GM23338 (cell line): ENCODE measurements at regions not wholly inside any gene's neighbourhood (a gene's known extent, or its start where the extent isn't known, plus 50 kb on each side); places are given as distances from the start of the nearest gene placed in this dataset.

ENCODE experiments used
- EZH2 ChIP-seq: fragments of 200-600 bp; sonication (generic); IDR thresholded peaks from one replicate; pipeline ENCODE4 v1.8.0; 2017; ENCODE audit warnings: antibody characterized with exemption, mild to moderate bottlenecking, low read depth; ENCODE audit not compliant: unreplicated experiment
- EZH2phosphoT487 ChIP-seq: fragments of 200-600 bp; sonication (generic); IDR thresholded peaks from one replicate; pipeline ENCODE4 v1.8.1; 2018; ENCODE audit warnings: antibody characterized with exemption; ENCODE audit not compliant: unreplicated experiment
- JUNB ChIP-seq: IDR thresholded peaks from one replicate; pipeline ENCODE4 v1.6.1; 2016; ENCODE audit warnings: antibody characterized with exemption; ENCODE audit not compliant: unreplicated experiment
- POLR2AphosphoS5 ChIP-seq: IDR thresholded peaks from 2 replicates; pipeline ENCODE4 v1.6.1; 2016; ENCODE audit warnings: antibody characterized with exemption, low read depth
- STAT1 ChIP-seq: IDR thresholded peaks from one replicate; pipeline ENCODE4 v1.6.1; 2016; ENCODE audit warnings: antibody characterized with exemption; ENCODE audit not compliant: unreplicated experiment
- TF ChIP-seq, protein P1 (sequence below), 2 experiments: fragments of 200-600 bp in 1 of 2; sonication (generic) in 1 of 2; conservative IDR thresholded peaks; 2 replicates each; pipeline versions ENCODE4 v1.5.1 to v1.6.1; 2016 to 2017; ENCODE audit warnings: antibody characterized with exemption in 2 of 2, low read depth in 2 of 2, mild to moderate bottlenecking in 2 of 2, moderate library complexity in 1 of 2

DNA sequence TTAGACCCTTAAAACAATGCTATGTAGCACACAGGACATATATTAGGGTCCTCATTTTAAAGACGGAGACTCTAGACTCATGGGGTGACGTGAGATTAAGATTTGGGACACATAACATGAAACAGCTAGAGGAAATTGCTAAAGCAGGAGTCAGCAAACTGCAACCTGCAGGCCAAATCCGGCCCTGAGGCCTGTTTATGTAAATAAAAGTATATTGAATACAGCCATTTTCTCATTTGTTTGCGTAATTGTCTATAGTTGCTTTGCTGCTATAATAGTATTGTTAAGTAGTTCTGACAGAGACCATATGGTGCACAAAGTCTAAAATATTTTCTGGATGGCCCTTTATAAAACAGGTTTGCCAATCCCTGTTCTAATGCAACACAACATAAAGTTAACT, 115.5 kb downstream of the TMCO5A start:
- TF ChIP-seq, protein P1, sequence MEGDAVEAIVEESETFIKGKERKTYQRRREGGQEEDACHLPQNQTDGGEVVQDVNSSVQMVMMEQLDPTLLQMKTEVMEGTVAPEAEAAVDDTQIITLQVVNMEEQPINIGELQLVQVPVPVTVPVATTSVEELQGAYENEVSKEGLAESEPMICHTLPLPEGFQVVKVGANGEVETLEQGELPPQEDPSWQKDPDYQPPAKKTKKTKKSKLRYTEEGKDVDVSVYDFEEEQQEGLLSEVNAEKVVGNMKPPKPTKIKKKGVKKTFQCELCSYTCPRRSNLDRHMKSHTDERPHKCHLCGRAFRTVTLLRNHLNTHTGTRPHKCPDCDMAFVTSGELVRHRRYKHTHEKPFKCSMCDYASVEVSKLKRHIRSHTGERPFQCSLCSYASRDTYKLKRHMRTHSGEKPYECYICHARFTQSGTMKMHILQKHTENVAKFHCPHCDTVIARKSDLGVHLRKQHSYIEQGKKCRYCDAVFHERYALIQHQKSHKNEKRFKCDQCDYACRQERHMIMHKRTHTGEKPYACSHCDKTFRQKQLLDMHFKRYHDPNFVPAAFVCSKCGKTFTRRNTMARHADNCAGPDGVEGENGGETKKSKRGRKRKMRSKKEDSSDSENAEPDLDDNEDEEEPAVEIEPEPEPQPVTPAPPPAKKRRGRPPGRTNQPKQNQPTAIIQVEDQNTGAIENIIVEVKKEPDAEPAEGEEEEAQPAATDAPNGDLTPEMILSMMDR (conservative IDR thresholded peaks at IDR 0.05; ENCODE audit: low read depth in 2 of 2), result no peak
- TF ChIP-seq EZH2phosphoT487 (no peak), EZH2 (no peak), POLR2AphosphoS5 (no peak), JUNB (no peak), STAT1 (no peak)
